AG10803 (cell line): ENCODE measurements at regions not wholly inside any gene's neighbourhood (a gene's known extent, or its start where the extent isn't known, plus 50 kb on each side); places are given as distances from the start of the nearest gene placed in this dataset.

ENCODE experiments used
- DNase-seq: peaks from one replicate; pipeline ENCODE4 v3.0.0; 2010; ENCODE audit warnings: low read depth
- H3K4me3 ChIP-seq: 2 replicates; pipeline ENCODE4 v1.5.1; 2011; ENCODE audit warnings: mild to moderate bottlenecking, low read length, control low read depth
- TF ChIP-seq, protein P1 (sequence below): conservative IDR thresholded peaks from 2 replicates; pipeline ENCODE4 v1.5.1; 2011; ENCODE audit warnings: mild to moderate bottlenecking, low read length, control low read depth, inconsistent platforms

DNA sequence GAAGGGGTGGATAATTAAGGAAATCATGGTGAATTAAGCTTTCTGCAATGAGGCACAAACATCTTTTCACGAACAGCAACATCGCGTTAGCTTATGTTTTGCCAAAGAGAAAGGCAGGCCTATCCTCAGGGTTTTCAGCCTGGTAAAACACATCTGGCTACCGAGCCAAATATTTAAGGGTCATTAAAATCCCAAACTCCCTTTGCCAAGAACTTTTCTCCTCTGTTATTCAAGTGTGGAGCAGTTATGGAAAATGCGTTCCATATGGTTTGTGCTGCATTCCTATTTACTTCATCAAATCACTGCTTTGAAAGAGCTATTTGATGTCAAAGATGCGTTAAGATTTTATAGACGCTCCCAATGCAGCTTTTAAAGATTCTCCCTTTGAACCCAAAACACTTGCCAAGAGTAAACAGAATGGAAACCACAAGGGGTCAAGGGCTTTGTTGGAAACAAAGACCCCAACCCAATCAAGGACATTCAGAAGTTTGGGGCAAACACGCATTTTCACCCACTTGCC lies 308.3 kb upstream of the CDH5 start:
- TF ChIP-seq, protein P1, sequence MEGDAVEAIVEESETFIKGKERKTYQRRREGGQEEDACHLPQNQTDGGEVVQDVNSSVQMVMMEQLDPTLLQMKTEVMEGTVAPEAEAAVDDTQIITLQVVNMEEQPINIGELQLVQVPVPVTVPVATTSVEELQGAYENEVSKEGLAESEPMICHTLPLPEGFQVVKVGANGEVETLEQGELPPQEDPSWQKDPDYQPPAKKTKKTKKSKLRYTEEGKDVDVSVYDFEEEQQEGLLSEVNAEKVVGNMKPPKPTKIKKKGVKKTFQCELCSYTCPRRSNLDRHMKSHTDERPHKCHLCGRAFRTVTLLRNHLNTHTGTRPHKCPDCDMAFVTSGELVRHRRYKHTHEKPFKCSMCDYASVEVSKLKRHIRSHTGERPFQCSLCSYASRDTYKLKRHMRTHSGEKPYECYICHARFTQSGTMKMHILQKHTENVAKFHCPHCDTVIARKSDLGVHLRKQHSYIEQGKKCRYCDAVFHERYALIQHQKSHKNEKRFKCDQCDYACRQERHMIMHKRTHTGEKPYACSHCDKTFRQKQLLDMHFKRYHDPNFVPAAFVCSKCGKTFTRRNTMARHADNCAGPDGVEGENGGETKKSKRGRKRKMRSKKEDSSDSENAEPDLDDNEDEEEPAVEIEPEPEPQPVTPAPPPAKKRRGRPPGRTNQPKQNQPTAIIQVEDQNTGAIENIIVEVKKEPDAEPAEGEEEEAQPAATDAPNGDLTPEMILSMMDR: no peak
- no peak overlapping the region for H3K4me3 ChIP-seq
- DNase-seq: peak; percentile 91

DNA sequence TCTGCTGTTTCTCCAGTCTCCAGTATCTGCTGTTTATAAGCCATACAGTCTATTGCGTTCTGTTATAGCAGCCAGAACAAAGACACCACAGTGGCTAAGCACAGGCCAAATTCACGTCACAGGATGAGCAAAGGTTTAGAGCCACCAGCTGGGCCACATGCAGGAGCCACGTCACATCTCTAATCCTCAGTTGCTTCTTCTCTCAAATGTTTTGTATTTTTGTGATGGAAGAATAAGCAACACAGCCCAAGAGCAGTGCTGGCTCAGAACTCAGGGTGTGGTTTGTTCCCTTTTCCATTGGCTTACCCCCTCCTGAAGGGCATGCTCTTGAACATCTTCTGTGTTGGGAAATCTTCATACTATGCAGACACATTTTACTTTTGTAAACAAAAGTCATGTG lies 309.4 kb upstream of the CDH5 start:
- DNase-seq: peak; percentile 60
- no peak overlapping the region for H3K4me3 ChIP-seq

DNA sequence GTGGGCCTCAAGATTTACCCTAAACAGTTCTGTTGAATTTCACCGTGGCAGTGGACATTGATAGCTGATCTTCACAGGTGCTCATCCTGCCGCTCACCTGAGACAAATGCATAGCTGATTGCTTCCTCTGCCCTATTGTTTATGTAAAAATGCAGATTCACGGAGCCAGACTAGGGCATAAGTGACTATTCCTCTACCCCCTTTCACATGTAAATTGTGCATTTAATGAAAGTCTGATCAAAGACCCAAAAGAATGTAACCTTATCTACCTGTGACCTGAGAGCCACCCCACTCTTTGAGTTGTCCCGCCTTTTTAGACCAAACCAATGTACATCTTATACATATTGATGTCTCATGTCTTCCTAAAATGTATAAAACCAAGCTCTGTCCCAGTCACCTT lies 312.4 kb upstream of the CDH5 start:
- DNase-seq: no peak
- H3K4me3 ChIP-seq: no peak overlapping the region
- TF ChIP-seq, protein P1: no peak

More for the DNA sequence above, 309.4 kb upstream of the CDH5 start:
- TF ChIP-seq, protein P1: no peak

DNA sequence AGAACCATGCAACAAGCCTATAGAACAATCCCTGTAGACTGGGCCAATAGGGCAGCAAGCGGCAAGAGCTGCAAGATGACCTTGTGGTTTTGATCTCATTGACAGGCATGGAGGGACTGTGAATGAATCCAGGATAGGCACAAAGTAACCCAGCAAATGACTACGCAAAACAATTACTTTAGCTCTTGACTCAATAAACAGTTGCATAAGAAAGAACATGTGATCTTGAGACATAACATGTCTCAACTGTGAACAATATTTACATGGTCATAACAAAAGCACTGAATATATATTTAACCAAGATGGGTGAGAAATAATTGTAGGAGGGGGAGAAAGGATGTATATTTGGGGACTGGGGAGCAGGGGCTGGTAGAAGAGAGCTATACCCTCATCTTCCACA lies 313.7 kb upstream of the CDH5 start:
- TF ChIP-seq, protein P1: no peak
- DNase-seq: no peak
- H3K4me3 ChIP-seq: no peak overlapping the region

DNA sequence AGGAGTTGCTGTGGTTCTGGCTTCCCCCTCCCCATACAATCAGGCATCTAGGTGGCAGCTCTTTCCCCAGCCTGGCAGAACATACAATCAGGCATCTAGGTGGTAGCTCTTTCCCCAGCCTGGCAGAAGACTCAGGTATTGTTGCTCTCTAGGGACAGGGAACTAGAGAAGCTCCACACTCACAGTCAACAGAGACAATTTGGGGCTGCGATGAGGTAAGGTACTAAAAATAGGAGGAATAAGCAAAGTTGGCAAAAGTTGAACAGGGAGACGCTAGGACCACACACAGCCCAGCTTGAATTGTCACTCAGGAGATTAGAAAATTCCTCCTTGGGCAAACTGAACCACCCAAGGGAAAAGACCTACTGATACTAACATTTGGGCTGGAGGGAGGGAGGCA lies 315.5 kb upstream of the CDH5 start:
- TF ChIP-seq, protein P1: no peak
- DNase-seq: no peak
- no peak overlapping the region for H3K4me3 ChIP-seq

DNA sequence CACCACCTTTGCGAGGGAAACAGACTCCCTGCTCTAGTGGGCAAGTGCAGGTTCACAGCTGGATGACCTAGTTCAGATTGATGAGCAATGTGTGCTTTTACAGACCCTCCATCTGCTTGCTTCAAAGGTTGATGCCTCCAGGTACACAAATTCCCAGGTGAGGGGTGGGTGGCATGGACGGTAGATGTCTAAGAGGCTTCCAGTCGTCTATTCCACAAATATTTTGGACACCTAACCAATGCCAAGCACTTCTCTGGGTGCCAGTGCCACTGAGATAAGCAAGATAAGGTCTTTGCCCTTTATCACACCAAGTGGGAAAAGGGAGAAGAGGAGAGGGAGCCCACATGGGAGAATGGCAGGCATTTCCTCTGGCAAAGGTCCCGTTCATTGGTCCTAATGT lies 316.6 kb upstream of the CDH5 start:
- TF ChIP-seq, protein P1: no peak
- no peak for DNase-seq
- H3K4me3 ChIP-seq: no peak overlapping the region

DNA sequence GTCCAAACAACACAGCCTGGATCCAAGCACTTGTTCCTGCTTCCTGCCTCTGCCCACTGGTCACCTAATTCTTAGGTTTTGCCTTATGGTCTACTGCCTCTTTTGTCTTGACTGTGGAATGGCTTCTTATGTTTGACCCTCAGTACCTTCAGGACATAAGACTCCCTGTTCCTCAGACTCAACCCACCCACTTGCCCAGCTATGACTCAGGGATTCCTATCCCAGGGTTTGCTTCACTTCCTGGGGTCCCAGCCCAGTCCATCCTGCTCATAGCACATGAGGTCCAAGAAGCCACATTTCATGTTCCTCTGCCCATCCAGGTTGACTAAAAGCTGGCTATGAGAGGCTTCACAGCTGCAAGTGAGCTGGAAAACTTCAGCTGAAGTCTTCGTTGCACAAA lies 320.9 kb upstream of the CDH5 start:
- TF ChIP-seq, protein P1: no peak
- peak; percentile 18 for DNase-seq
- no peak overlapping the region for H3K4me3 ChIP-seq
